Mesenchymal stem cell (in vitro differentiated cells and primary cell): ENCODE measurements at regions not wholly inside any gene's neighbourhood (a gene's known extent, or its start where the extent isn't known, plus 50 kb on each side); places are given as distances from the start of the nearest gene placed in this dataset.

Experiments
- DNase-seq: peaks from one replicate; pipeline ENCODE4 v3.0.0-alpha.2; 2013
- H2AFZ ChIP-seq: one replicate; pipeline ENCODE4 v1.6.1; 2013; ENCODE audit warnings: low read depth, mild to moderate bottlenecking, control low read depth, inconsistent platforms, low read length, moderate library complexity
- H2AK5ac ChIP-seq: 2 replicates; pipeline ENCODE4 v1.6.1; 2013; ENCODE audit warnings: low read length, moderate library complexity, mild to moderate bottlenecking, inconsistent platforms; ENCODE audit not compliant: severe bottlenecking
- H2BK120ac ChIP-seq: one replicate; pipeline ENCODE4 v1.6.1; 2013; ENCODE audit warnings: low read depth, mild to moderate bottlenecking, inconsistent platforms, low read length, moderate library complexity
- H2BK12ac ChIP-seq, 2 experiments: one replicate each; pipeline ENCODE4 v1.6.1; 2013; ENCODE audit warnings: inconsistent platforms in 2 of 2, low read length in 2 of 2, mild to moderate bottlenecking in 2 of 2, moderate library complexity in 2 of 2, control low read depth in 1 of 2
- H2BK15ac ChIP-seq: one replicate; pipeline ENCODE4 v1.6.1; 2013; ENCODE audit warnings: mild to moderate bottlenecking, low read depth, inconsistent platforms; ENCODE audit not compliant: poor library complexity, severe bottlenecking
- H2BK5ac ChIP-seq: 2 replicates; pipeline ENCODE4 v1.6.1; 2013; ENCODE audit warnings: low read depth, mild to moderate bottlenecking, low read length, control low read depth, inconsistent platforms; ENCODE audit not compliant: poor library complexity, severe bottlenecking
- H3K14ac ChIP-seq, 2 experiments: one replicate each; pipeline ENCODE4 v1.6.1; 2013; ENCODE audit warnings: inconsistent platforms in 2 of 2, low read length in 2 of 2, control low read depth in 1 of 2, mild to moderate bottlenecking in 1 of 2, moderate library complexity in 1 of 2
- H3K18ac ChIP-seq, 2 experiments: one replicate each; pipeline ENCODE4 v1.6.1; 2013; ENCODE audit warnings: inconsistent platforms in 2 of 2, low read length in 2 of 2, control low read depth in 1 of 2, low read depth in 1 of 2, mild to moderate bottlenecking in 1 of 2
- H3K23ac ChIP-seq, 2 experiments: one replicate each; pipeline ENCODE4 v1.6.1; 2013; ENCODE audit warnings: inconsistent platforms in 2 of 2, low read length in 2 of 2, mild to moderate bottlenecking in 2 of 2, moderate library complexity in 2 of 2, control low read depth in 1 of 2
- H3K27ac ChIP-seq: 2 replicates; pipeline ENCODE4 v1.5.1; 2013; ENCODE audit warnings: mild to moderate bottlenecking, moderate library complexity, low read length, control low read depth, inconsistent platforms; ENCODE audit not compliant: poor library complexity, severe bottlenecking
- H3K27me3 ChIP-seq, 2 experiments: 2 replicates each; pipeline versions ENCODE4 v1.6.1 to v1.7.0; 2013; ENCODE audit warnings: low read length in 2 of 2, mild to moderate bottlenecking in 2 of 2, moderate library complexity in 2 of 2, control low read depth in 1 of 2, inconsistent platforms in 1 of 2; ENCODE audit not compliant: control insufficient read depth in 1 of 2, insufficient read depth in 1 of 2
- H3K36me3 ChIP-seq, 2 experiments: 2 replicates each; pipeline versions ENCODE4 v1.6.1 to v1.7.0; 2013; ENCODE audit warnings: low read length in 2 of 2, control low read depth in 1 of 2, inconsistent platforms in 1 of 2, low read depth in 1 of 2, mild to moderate bottlenecking in 1 of 2; ENCODE audit not compliant: insufficient read depth in 2 of 2, control insufficient read depth in 1 of 2
- H3K4ac ChIP-seq, 2 experiments: one replicate each; pipeline ENCODE4 v1.6.1; 2013; ENCODE audit warnings: inconsistent platforms in 2 of 2, low read length in 2 of 2, mild to moderate bottlenecking in 2 of 2, moderate library complexity in 2 of 2, control low read depth in 1 of 2, low read depth in 1 of 2
- H3K4me1 ChIP-seq: 2 replicates; pipeline ENCODE4 v1.6.1; 2013; ENCODE audit warnings: low read depth, low read length, control low read depth; ENCODE audit not compliant: control insufficient read depth, insufficient read depth
- H3K4me2 ChIP-seq: 2 replicates; pipeline ENCODE4 v1.6.1; 2013; ENCODE audit warnings: low read length, mild to moderate bottlenecking, inconsistent platforms; ENCODE audit not compliant: poor library complexity, severe bottlenecking
- H3K4me3 ChIP-seq, 2 experiments: 2 replicates each; pipeline versions ENCODE4 v1.5.1 to v1.7.0; 2013; ENCODE audit warnings: low read length in 2 of 2, mild to moderate bottlenecking in 2 of 2, control low read depth in 1 of 2, low read depth in 1 of 2; ENCODE audit not compliant: insufficient read depth in 1 of 2
- H3K79me1 ChIP-seq: replicated peaks from 2 replicates; pipeline ENCODE4 v1.6.1; 2013; ENCODE audit warnings: mild to moderate bottlenecking, control low read depth, low read length, inconsistent platforms; ENCODE audit not compliant: poor library complexity, severe bottlenecking
- H3K9ac ChIP-seq: 2 replicates; pipeline ENCODE4 v1.7.0; 2013; ENCODE audit warnings: mild to moderate bottlenecking, low read length, moderate library complexity
- H3K9me3 ChIP-seq: 2 replicates; pipeline ENCODE4 v1.7.0; 2013; ENCODE audit warnings: mild to moderate bottlenecking, low read length; ENCODE audit not compliant: control insufficient read depth
- H4K8ac ChIP-seq: one replicate; pipeline ENCODE4 v1.6.1; 2013; ENCODE audit warnings: inconsistent platforms, mild to moderate bottlenecking, low read length, moderate library complexity
- H4K91ac ChIP-seq: one replicate; pipeline ENCODE4 v1.6.1; 2013; ENCODE audit warnings: mild to moderate bottlenecking, low read length, inconsistent platforms
- WGBS: methylation state at CpG from one replicate; pipeline ENCODE4 v1.1.7; 2013; ENCODE audit warnings: mixed read lengths; 5-methylcytosine and 5-hydroxymethylcytosine counted together

DNA sequence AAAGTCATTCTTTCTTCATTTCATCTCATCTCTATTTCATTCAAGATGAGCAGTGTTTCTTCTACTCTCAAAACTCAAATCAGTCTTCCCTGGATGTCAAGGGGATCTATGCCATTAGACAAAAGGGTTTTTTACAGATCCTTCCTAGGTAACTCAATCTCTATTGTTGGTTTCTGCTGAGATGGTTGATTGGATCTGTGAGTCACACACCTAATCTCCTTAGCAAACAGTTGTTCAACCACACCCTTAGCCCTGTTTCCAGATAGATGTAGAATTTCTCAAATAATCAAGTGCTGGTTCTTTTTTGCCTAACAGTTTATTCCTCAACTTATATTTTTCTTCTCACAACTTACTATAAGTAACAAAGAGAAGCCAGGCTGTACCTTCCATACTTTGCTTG, 200.5 kb downstream of the KDR start:
- no peak overlapping the region for H2AK5ac ChIP-seq
- H4K8ac ChIP-seq = no peak overlapping the region
- no peak overlapping the region for H4K91ac ChIP-seq
- no peaks in the 10 kb centered on the region for H3K4me1 ChIP-seq
- no peaks in the 10 kb centered on the region for H3K79me1 ChIP-seq
- no peak for DNase-seq
- H3K14ac ChIP-seq = no peak overlapping the region
- no peak overlapping the region for H2BK5ac ChIP-seq
- H3K4me3 ChIP-seq = no peak overlapping the region
- peaks cover 15% of the 10 kb centered on the region for H3K9me3 ChIP-seq
- no peak overlapping the region for H2BK12ac ChIP-seq
- no peak overlapping the region for H3K23ac ChIP-seq
- no peak overlapping the region for H2BK15ac ChIP-seq
- no peak overlapping the region for H3K4ac ChIP-seq
- no peak overlapping the region for H3K9ac ChIP-seq
- H3K4me2 ChIP-seq = no peak overlapping the region
- H3K27me3 ChIP-seq = peaks cover 0 to 4% of the 10 kb centered on the region in 2 experiments
- no peak overlapping the region for H3K18ac ChIP-seq
- H2BK120ac ChIP-seq = no peak overlapping the region
- H3K27ac ChIP-seq = no peak overlapping the region
- no peak overlapping the region for H2AFZ ChIP-seq
- H3K36me3 ChIP-seq = no peaks in the 10 kb centered on the region

DNA sequence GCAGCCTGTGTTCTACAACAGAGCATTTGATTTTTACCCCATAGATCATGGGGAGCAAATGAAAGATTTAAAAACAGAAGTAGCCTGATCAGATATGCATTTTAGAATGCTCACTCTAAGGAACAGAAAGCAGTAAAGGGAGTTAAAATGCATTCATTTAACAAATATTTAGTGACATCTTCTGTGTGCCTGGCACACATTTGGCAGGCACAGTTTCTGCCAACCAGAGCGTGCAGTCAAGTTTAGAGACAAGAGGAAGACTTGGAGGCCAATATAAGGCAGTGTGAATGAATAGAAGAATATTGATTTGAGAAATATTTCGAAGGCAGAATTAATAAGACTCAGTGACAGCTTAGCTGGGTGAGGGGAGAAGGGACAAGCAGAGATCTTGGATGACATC, 210.1 kb downstream of the KDR start:
- no peak overlapping the region for H3K9ac ChIP-seq
- H3K4me1 ChIP-seq = peaks cover 3% of the 10 kb centered on the region
- H3K23ac ChIP-seq = no peak overlapping the region
- H3K79me1 ChIP-seq = no peaks in the 10 kb centered on the region
- 86% methylated on average over 2 of the region's 2 CpGs for WGBS
- peaks cover 0 to 42% of the 10 kb centered on the region in 2 experiments for H3K27me3 ChIP-seq
- H3K4me2 ChIP-seq = no peak overlapping the region
- no peak overlapping the region for H2BK15ac ChIP-seq
- no peaks in the 10 kb centered on the region for H3K36me3 ChIP-seq
- no peak overlapping the region for H2BK12ac ChIP-seq
- H3K4me3 ChIP-seq = no peak overlapping the region
- no peak overlapping the region for H2AK5ac ChIP-seq
- H4K8ac ChIP-seq = no peak overlapping the region
- H3K18ac ChIP-seq = no peak overlapping the region
- H3K27ac ChIP-seq = no peak overlapping the region
- H4K91ac ChIP-seq = no peak overlapping the region
- H3K9me3 ChIP-seq = no peaks in the 10 kb centered on the region
- H3K14ac ChIP-seq = no peak overlapping the region
- no peak overlapping the region for H3K4ac ChIP-seq
- H2BK120ac ChIP-seq = no peak overlapping the region
- no peak for DNase-seq
- no peak overlapping the region for H2AFZ ChIP-seq
- no peak overlapping the region for H2BK5ac ChIP-seq

DNA sequence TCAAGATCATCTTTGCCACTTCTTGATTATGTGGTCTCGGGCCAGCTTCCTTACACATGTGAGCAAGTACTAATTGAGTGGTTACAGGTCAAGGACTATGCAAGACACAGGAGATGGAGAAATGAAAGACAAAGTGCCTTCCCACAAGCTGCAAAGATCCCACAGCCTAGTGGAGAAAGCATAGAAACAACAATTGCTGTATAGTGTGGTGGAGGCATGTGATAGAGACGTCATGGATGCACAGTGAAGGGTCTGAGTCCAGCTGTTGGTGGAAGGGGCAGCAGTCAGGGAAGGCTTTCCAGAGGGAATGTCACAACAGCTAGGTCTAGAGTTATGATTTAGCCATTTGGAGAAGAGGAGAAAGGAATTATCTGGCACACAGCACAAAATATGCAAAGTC, 210.6 kb downstream of the KDR start:
- Histone ChIP-seq H3K4me3 (no peak overlapping the region), H2AK5ac (no peak overlapping the region), H3K27me3 (peaks cover 0 to 41% of the 10 kb centered on the region in 2 experiments), H3K36me3 (no peaks in the 10 kb centered on the region), H2AFZ (no peak overlapping the region), H3K14ac (peak overlapping the region in 1 of 2 experiments; percentile 13), H4K8ac (no peak overlapping the region), H2BK12ac (no peak overlapping the region), H3K4ac (no peak overlapping the region), H4K91ac (no peak overlapping the region), H3K4me1 (peaks cover 3% of the 10 kb centered on the region), H2BK5ac (no peak overlapping the region), H3K4me2 (no peak overlapping the region), H2BK120ac (no peak overlapping the region), H3K18ac (no peak overlapping the region), H3K79me1 (no peaks in the 10 kb centered on the region), H3K9me3 (no peaks in the 10 kb centered on the region), H3K23ac (no peak overlapping the region), H3K9ac (no peak overlapping the region), H3K27ac (no peak overlapping the region), H2BK15ac (no peak overlapping the region)
- no peak for DNase-seq
- 84% methylated on average over 2 of the region's 2 CpGs for WGBS

DNA sequence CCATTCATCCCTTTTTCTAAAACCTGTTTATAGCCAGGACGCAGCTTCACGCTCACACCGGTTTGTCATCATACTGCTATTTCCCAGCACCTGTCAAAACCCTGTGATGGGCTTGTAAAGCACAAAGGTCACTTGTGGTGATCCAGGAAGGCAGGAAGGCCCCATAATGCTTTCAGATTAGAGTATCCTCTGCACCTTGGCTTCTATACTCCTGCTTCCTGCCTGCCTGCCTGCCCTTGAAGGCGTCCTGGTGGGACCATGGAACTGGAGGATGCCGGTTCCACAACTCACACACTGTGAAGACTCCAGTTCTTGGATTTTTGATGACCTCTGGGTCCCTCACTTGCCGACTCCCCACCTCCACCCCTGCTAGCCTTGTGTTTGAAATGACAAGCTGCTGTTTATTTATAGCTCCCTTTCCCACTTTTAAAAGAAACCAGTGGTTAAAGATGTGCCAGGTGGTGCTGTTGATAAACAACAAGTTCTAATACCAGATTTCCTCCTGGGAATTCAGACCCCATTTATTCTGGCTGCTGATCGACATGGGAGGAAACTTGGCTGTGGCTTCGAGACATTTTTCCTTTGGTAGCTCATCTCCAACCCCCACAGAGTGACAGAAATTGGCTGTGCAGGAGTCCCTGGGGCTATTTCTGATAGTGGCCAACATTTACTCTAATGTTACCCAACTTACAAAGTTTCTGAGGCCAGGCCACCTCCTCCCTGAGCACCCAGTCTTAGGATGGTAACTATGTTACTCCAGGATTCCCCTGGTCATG, 211.5 kb downstream of the KDR start:
- H3K79me1 ChIP-seq = no peaks in the 10 kb centered on the region

More for the DNA sequence above, 211.5 kb downstream of the KDR start:
- Histone ChIP-seq H4K8ac (peak overlapping the region; percentile 73), H2BK15ac (no peak overlapping the region), H3K4ac (no peak overlapping the region), H3K27ac (no peak overlapping the region), H2BK12ac (no peak overlapping the region), H3K4me3 (no peak overlapping the region), H3K23ac (no peak overlapping the region), H2AFZ (no peak overlapping the region), H3K18ac (peak overlapping the region in 1 of 2 experiments; percentile 22), H3K9ac (no peak overlapping the region), H3K14ac (no peak overlapping the region), H3K4me2 (no peak overlapping the region), H3K36me3 (no peaks in the 10 kb centered on the region), H3K27me3 (peaks cover 0 to 41% of the 10 kb centered on the region in 2 experiments), H4K91ac (no peak overlapping the region), H2AK5ac (no peak overlapping the region), H3K9me3 (no peaks in the 10 kb centered on the region), H2BK5ac (no peak overlapping the region), H2BK120ac (no peak overlapping the region), H3K4me1 (peaks cover 3% of the 10 kb centered on the region)
- WGBS = 69% methylated on average over 7 of the region's 8 CpGs
- peak; percentile 26 for DNase-seq
